ENCODE measurements at regions not wholly inside any gene's neighbourhood (a gene's known extent, or its start where the extent isn't known, plus 50 kb on each side); places are given as distances from the start of the nearest gene placed in this dataset.
"Not testable (repeated sequence)": the region's sequence is repeated elsewhere in the genome, so short reads cannot be mapped to it uniquely, and the experiment has no call there.

DNA sequence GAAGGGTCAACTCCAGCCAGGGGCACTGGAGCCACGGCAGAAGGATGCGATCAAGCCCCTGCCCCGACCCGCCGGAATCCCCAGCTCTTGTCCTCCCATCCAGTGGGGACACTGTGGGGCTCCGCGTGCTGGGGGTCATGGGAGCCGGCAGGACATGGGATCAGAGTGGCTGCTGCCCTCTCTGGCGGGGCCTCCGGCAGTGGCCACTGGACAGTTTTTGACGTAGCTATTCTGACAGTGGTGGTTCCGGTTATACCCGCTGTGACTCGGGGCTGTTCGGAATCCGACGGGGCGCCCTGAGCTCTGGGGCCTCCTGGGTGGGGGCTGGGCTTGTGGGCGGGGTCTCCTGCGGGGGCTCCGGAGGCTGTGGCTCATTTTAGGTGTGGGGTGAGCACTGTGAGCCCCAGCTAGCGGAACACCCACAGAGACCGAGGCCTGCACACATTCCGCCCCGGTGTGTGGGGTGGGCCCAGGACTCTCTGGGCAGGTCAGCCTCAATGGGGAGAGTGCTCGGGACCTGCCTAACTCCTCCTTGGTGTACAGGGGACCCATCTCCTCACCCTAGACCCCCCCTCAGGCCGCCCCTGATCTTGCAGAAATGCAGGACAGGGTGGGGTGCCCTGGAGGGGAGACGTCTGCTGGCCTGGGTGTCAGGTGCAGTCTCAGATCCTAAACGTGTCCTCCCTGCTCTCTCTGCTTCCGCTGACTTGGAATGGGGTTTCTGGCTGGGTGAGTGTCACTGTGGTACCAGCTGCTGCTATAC is 374.2 kb downstream of the TMEM121 start:
- no peak for DNase-seq (ENCODE audit: low spot score)

DNA sequence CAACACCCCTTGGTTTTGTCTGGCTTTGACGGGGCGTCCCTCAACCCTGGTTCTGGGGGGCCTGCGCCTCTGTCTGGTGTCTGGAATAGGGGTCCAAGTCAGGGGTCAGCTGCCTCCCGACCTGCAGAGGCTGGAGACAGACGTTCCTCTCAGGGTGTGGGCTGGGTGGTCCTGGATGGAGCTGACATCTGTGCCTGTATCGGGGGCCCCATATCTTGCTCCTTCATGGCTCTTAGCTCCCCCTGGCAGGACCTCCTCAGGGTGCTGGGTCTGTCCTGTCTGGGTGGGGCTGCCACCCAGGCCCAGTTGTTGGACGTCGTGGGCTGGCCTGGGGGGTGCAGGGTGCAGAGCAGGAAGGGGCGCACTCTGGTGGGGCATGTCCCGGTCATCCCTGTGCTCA is 374.8 kb downstream of the TMEM121 start:
- no peak for DNase-seq (ENCODE audit: low spot score)

DNA sequence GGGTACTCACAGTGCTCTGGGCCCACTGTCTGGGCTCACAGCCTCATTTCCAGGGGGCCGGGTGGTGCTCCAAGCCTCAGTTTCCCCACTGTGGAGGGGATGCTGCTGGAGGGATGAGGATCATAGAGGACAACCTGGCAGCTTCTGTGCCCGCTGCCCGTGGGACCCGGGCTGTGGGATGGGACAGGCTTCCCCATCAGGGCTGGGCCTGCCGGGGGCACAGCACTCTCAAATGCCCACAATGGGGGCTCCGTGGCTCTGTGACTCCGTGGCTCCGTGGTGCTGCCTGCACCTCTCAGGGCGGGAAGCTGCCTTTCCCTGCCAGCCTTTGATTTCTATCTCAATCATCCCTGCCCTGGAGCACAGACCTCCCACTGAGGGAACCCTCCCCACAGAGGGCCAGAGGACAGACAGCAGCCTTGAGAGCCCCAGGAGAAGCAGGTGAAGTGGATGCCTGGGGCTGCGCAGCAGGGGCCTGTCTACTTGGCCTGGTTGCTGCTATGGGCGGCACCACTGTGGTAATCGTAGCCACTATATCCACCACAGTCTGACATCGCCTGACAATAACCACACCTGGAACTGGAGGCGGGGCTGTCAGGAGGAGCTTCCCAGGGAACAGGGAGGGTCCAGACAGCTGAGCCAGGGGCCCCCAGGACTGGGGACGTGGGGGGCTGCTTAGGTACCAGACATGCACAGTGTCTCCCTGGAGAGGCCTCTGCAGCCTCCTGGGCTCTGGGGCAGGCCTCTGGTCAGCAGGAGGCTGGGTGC is 375.9 kb downstream of the TMEM121 start:
- DNase-seq (ENCODE audit: low spot score), result no peak

DNA sequence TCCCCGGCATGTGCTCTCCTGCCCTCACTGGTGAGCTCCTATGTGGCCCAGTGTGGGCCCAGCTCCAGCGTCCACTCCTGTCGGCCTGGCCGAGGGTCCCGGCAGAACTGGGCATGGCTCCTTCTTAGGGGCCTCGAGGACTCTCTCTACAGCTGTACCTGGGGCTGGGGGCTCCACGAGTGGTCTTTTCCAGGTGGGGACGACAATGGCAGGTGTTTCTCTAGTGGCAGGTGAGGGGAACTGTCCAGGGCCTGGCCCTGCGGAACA is 376.4 kb downstream of the TMEM121 start:
- DNase-seq (ENCODE audit: low spot score), result not testable (repeated sequence)

DNA sequence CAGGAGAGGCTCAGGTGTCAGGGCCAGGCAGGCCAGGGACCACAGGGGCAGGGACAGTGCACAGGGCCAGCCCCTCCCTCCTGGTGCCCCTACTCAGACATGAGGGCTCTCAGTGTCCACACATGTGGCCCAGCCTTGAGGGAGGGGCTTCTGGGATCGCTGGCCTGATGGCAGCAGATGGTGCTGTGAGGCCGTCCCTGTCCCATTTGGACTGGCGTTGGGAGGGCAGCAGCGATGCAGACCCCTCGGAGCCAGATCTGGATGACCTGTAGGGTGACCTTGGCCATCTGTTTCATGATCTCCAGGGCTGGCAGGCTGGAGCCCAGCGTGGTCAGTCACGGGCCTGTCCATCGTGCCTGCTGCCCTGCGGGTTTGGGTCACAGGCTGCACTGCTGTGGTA is 377.6 kb downstream of the TMEM121 start:
- no peak for DNase-seq (ENCODE audit: low spot score)

DNA sequence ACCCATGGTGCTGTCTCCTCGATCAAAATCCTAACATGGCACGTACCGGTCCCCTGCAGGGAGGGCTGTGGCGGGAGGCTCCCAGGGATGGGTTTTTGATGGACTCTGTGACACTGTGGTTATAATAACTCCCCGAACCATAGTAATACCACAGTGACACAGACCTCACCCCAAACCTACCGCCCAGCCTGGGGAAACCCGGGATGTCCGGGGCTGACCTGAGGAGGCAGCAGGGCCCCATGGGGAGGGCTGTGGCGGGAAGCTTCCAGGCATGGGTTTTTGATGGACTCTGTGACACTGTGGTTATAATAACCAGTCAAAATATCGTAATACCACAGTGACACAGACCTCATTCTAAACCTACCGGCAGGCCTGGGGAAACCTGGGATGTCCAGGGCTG is 378.0 kb downstream of the TMEM121 start:
- DNase-seq (ENCODE audit: low spot score), result no peak

DNA sequence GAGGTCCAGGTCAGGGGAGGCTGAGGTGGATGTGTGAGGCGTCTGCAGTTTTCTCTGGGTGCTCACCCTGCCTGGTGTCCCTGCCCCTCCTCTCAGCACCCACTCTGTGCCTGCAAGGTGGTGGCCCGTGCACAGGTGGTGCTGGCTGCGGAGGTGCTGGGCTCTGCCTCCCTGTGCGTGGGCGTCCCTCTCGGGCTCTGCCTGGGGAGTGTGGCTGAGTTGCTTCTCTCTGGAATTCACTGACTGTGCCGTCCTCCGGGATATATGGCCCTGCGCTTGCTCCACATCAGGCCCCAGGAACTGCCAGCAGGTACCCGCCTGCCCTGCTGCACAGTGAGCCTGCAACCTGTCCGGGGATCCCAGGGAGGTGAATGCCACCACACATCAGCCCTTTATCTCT is 379.1 kb downstream of the TMEM121 start:
- DNase-seq (ENCODE audit: low spot score), result no peak

DNA sequence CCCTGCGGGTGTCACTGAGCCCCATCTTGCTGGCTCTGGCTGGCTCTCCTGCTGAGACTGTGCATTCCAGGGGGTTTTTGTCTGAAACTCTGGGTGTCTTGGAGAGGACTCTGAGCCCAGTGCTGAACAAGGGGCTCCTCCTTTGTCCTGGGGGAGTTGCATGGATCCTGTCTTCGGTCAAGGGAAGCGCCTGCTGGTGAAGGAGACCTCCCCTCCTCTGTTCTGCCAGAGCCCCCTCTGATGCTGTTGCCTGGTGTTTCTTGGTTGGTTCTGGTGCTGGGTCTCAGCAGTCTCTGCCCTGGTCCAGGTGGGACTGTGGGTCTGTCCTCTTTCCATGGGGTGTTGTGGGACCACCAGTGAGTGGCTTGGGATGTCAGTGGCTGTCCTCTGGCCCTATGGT is 380.9 kb downstream of the TMEM121 start:
- no peak for DNase-seq (ENCODE audit: low spot score)

DNA sequence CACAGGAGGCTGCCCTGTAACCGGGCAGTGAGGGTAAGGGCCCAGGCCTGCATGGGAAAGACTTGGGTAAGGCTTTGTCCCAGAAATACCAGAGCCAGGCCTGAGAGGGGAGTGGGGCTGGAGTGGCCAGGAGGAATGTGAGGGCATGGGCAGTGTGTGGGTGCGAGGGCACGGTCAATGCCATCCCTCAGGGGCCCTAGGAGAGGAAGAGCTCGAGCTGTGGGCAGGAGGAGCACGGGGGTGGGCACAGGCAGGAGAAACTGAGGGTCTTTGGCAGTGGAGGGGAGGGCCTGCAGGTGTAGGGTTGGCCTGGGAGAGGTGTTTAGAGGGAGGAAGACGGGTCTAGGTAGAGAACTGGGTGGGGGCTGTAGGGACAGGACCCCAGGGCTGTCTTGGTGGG is 381.6 kb downstream of the TMEM121 start:
- no peak for DNase-seq (ENCODE audit: low spot score)

DNA sequence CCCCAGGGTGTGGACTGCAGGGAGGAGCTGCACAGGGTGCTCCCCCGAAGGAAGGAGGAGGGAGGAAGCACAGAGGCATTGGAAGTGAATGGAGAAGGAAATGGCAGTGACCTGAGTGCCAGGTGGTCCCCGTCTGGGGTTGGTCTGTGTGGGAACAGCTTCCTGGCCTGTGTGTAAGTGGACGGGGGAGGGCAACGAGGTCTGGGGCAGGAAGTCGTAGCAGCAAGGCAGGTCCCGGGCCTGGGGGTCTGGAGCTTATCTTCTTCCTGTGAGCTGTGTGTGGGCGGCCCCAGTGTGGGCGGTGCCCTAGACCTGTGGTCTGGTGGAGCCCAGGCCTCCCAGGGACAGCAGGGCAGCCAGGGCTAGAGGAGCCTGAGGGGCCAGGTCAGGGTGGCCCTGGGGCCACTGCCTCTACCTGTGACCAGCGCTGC is 382.1 kb downstream of the TMEM121 start:
- no peak for DNase-seq (ENCODE audit: low spot score)

DNA sequence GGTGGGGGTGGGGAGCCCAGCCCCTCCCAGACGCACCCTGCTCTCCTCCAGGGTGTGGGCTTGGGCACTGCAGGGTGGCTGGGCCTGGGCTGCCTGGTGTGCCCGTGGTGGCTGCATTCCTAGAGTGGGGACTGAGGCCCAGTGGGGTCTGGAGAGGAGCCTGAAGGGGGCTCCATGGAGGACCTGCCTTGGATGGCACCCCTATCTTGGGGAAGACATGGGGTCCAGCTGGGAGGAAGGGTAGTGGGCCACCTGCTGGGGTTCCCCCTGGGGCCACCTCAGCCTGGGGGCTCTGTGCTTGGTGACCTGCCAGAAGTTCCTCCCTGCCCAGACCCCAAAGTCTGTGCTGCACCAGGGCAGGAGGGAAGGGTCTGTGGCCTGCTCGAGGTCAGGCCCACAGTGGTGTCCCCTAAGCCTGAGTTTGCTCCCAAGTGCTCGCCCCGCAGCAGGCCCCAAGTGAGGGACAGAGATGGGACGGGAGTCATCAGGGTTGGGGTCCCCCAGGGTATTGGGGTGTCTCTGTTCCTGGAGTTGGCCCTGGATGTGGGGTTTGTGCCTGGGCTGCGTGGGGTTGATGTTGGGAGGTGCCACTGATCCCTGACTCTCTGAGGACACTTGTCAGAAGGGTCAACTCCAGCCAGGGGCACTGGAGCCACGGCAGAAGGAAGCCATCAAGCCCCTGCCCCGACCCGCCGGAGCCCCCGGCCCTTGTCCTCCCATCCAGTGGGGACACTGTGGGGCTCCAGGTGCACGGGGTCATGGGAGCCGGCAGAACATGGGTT is 382.9 kb downstream of the TMEM121 start:
- DNase-seq (ENCODE audit: low spot score), result no peak

DNA sequence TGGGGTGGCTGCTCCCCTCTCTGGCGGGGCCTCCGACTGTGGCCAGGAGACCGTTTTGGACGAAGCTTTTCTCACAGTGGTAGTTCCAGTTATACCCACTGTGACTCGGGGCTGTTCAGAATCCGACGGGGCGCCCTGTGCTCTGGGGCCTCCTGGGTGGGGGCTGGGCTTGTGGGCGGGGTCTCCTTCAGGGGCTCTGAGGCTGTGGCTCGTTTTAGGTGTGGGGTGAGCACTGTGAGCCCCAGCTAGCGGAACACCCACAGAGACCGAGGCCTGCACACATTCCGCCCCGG is 383.4 kb downstream of the TMEM121 start:
- DNase-seq (ENCODE audit: low spot score), result not testable (repeated sequence)

DNA sequence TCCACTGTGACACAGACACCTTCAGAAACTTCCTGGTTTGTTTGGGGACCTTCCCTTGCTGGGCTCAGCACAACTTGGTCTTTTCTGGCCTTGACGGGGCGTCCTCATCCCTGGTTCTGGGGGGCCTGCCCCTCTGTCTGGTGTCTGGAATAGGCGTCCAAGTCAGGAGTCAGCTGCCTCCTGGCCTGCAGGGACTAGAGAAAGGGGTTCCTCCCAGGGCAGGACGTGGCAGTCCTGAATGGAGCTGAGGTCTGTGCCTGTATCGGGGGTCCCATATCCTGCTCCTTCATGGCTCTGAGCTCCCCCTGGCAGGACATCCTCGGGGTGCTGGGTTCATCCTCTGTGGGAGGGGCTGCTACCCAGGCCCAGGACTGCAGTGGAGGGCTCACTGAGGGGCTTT is 384.0 kb downstream of the TMEM121 start:
- DNase-seq (ENCODE audit: low spot score), result no peak

DNA sequence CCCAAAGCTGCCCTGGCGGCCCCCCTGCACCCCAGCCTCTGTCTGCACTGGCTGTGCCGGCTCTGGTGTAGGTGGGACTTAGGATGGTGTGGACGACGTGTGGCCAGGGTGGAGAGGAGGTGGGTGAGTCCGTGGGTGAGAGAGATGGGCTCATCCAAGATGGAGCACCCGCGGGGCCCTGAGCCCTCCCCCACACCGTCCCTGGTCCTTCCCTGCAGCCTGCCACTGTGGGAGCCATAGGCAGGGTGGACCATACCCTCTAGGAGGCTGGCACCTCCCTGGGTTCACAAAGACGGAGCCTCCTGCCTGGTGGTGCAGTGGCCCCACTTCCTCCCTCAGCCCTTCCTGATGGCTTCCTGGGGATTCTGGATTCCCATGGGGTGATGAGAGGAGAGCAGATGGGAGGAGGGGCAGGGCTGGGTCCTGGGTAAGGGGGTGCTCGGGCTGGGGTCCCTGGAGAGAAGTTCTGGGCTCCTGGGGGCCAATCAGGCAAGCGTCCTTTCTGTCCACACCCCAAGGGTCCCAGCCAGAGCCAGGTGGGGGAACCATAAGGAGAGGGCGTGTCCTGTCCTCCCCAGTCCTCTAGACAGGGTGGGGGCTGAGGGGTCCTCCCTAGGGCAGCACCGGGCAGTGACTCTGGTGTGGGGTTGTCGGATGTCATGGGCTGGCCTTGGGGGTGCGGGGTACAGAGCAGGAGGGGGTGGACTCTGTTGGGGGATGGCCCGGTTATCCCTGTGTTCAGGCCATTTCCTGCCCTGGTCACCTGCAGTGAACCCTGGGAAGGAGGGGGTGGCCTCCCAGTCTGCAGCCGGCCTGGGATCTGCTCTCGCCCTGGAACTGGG is 384.8 kb downstream of the TMEM121 start:
- DNase-seq (ENCODE audit: low spot score), result no peak

DNA sequence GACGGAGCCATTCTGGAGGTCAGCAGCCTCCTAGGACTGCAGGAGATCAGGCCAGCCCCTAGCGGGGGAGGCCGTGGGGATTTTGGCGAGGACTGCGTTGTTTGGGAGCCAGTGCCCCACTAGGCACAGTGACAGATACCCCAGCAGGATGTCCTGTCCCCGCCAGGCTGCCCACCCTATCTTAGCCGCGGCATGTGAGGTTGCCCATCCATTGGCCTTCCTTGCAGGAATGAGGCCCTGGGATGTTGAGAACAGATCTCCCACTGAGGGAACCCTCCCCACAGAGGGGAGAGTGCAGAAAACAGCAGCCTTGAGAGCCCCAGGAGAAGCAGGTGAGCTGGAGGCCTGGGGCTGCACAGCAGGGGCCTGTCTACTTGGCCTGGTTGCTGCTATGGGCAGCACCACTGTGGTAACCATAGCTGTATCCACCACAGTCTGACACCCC is 385.5 kb downstream of the TMEM121 start:
- not testable (repeated sequence) for DNase-seq (ENCODE audit: low spot score)

DNA sequence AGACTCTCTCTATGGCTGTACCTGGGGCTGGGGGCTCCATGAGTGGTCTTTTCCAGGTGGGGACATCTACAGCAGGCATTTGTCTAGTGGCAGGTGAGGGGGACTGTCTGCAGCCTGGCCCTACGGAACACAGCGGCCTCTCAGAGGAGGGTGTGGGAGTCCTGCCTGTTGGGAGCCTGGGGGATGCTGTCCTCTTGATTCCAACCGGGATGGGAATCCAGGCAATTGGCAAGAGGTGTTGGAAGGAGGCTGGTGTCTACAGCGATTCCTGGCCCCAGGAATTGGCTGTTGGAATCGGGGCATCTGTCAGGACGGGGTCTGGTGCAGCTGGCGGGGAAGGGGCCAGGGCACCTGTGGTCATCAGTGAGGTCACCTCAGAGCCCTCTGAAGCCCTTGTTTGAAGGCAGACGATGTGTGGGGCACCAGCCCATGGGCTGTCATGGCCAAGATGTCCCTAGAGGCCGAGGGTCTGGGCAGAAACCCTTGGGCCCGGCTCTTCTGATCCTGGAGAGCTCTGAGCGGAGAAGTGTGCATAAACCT is 386.3 kb downstream of the TMEM121 start:
- DNase-seq (ENCODE audit: low spot score), result no peak

DNA sequence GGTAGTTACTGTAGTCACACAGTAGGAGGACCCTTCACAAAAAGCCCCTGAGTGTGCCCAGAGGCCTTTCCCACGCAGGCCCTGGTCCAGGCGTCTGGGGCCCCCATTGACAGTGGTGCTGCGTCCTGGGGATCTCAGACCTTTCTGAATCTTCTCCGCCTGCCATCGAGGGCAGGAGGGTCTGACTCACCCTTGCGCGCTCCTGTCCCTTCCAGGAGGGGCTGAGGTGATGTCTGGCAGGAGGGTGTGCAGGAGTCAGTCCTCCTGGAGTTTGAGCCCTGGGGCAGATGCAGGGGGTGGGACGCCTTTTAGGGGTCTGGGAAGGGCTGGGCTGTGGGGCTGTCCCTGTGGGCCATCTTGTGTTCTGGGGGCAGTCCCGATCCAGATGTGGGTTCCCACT is 386.8 kb downstream of the TMEM121 start:
- no peak for DNase-seq (ENCODE audit: low spot score)

DNA sequence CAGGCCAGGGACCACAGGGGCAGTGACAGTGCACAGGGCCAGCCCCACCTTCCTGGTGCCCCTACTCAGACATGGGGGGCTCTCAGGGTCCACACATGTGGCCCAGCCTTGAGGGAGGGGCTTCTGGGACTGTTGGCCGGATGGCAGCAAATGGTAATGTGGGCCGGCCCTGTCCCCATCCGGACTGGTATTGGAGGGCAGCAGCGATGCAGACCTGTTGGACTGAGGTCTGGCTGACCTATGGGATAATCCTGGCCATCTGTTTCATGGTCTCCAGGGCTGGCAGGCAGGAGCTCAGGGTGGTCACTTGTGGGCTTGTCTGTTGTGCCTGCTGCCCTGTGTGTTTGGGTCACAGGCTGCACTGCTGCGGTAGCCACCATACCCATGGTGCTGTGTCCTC is 387.5 kb downstream of the TMEM121 start:
- no peak for DNase-seq (ENCODE audit: low spot score)

DNA sequence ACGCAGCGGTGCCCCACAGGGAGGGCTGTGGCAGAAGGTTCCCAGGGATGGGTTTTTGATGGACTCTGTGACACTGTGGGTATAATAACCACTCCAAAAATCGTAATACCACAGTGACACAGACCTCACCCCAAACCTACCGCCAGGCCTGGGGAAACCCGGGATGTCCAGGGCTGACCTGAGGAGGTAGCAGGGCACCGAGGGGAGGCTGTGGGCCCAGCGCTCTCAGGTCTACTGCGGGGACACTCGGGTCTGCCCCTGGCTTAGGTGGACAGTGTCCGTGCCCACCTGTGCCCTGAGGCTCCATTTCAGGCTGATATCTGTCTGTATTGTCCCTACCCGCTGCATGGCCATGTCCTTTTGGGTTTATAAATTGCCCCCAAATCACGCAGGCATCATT is 387.9 kb downstream of the TMEM121 start:
- not testable (repeated sequence) for DNase-seq (ENCODE audit: low spot score)

DNA sequence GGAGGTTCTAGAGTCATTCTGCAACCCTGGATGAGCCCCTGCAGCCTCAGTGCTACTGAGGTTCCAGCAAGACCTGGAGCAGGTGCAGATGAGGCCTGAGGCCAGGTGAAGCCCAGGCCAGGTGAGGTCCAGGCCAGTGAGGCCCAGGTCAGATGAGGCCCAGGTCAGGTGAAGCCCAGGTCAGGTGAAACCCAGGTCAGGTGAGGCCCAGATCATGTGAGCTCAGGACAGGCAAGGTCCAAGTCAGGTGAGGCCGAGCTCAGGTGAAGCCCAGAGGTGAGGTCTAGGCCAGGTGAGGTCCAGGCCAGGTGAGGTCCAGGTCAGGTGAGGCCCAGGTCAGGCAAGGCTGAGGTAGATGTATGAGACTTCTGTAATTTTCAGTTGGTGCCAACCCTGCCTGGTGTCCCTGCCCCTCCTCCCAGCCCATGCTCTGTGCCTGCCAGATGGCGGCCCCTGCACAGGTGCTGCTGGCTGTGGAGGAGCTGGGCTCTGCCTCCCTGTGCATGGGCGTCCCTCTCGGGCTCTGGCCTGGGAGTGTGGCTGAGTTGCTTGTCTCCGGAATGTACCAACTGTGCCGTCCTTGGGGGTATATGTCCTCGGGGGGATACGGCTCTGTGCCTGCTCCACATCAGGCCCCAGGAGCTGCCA is 388.5 kb downstream of the TMEM121 start:
- DNase-seq (ENCODE audit: low spot score), result no peak

DNA sequence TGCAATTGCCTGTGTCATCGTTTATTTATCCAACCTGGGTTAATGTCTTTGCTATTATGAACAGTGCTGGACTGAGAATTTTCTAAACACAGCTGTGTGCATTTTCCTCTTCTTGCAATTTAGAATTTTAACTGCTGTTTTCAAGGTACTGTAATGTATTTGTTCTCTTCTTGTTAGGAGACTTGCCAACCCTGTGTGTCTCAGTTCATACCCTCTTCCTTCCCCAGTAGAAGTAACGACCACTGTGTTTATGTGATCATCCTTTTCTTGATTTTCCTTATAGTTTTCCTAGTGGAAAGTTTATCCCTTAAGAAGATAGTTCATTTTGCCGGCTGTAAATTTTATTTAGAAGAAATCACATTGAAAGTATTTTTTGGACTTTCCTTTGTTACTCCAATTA is 389.2 kb downstream of the TMEM121 start:
- DNase-seq (ENCODE audit: low spot score), result not testable (repeated sequence)
